WTC11 (cell line): ENCODE measurements at regions not wholly inside any gene's neighbourhood (a gene's known extent, or its start where the extent isn't known, plus 50 kb on each side); places are given as distances from the start of the nearest gene placed in this dataset.

Source experiments
- ATAC-seq: fragments of 200-7000 bp; cut with Tn5 transposase; 2 replicates; pipeline ENCODE4 v1.10.0; 2021; ENCODE audit warnings: mild to moderate bottlenecking, moderate library complexity
- CTCF ChIA-PET: fragments of 300-600 bp; sonication (Branson Sonifier 250); formaldehyde crosslinking; loops from one replicate; lab custom pipeline; 2021; ENCODE audit warnings: antibody characterized with exemption; lab: Charles Lee
- POLR2A ChIA-PET: fragments of 350-600 bp; sonication (Branson Sonifier 250); formaldehyde crosslinking; loops from one replicate; lab custom pipeline; 2021; ENCODE audit warnings: antibody characterized with exemption; lab: Charles Lee
- DNase-seq: peaks from one replicate; pipeline ENCODE4 v3.0.0; 2021; ENCODE audit warnings: low spot score
- H3K27ac Mint-ChIP-seq: 2 replicates; pipeline ENCODE4 v1.8.0; 2021; ENCODE audit warnings: mixed read lengths
- H3K27me3 Mint-ChIP-seq: 2 replicates; pipeline ENCODE4 v1.8.0; 2021; ENCODE audit warnings: low read depth, mild to moderate bottlenecking, moderate library complexity, mixed read lengths
- H3K36me3 Mint-ChIP-seq: 2 replicates; pipeline ENCODE4 v1.8.0; 2021; ENCODE audit warnings: mixed read lengths
- H3K4me1 Mint-ChIP-seq: 2 replicates; pipeline ENCODE4 v1.8.0; 2022; ENCODE audit warnings: mixed read lengths
- H3K4me3 Mint-ChIP-seq: 2 replicates; pipeline ENCODE4 v1.8.0; 2021; ENCODE audit warnings: mild to moderate bottlenecking, moderate library complexity, mixed read lengths
- H3K9me3 Mint-ChIP-seq: 2 replicates; pipeline ENCODE4 v1.8.0; 2021; ENCODE audit warnings: mixed read lengths
- ATF1 ChIP-seq: sonication (generic); formaldehyde crosslinking; IDR thresholded peaks from 2 replicates; pipeline ENCODE4 v1.8.1; 2023; ENCODE audit warnings: mild to moderate bottlenecking, moderate library complexity, missing genetic modification reagents
- ATF3 ChIP-seq: sonication (generic); formaldehyde crosslinking; conservative IDR thresholded peaks from 2 replicates; pipeline ENCODE4 v1.8.1; 2022; ENCODE audit warnings: mild to moderate bottlenecking, missing genetic modification reagents
- ATF6 ChIP-seq: sonication (generic); formaldehyde crosslinking; IDR thresholded peaks from 2 replicates; pipeline ENCODE4 v1.8.1; 2023; ENCODE audit warnings: mild to moderate bottlenecking, missing genetic modification reagents
- CBFB ChIP-seq: sonication (generic); formaldehyde crosslinking; IDR thresholded peaks from 2 replicates; pipeline ENCODE4 v1.8.1; 2022; ENCODE audit warnings: mild to moderate bottlenecking, low read depth, missing genetic modification reagents
- CREB1 ChIP-seq: sonication (generic); formaldehyde crosslinking; IDR thresholded peaks from 2 replicates; pipeline ENCODE4 v1.8.0; 2023; ENCODE audit warnings: mild to moderate bottlenecking, missing genetic modification reagents
- CREM ChIP-seq: sonication (generic); formaldehyde crosslinking; IDR thresholded peaks from 2 replicates; pipeline ENCODE4 v1.8.1; 2022; ENCODE audit warnings: mild to moderate bottlenecking, missing genetic modification reagents, moderate library complexity
- E2F4 ChIP-seq: sonication (generic); formaldehyde crosslinking; IDR thresholded peaks from 2 replicates; pipeline ENCODE4 v1.8.1; 2022; ENCODE audit warnings: low read depth, mild to moderate bottlenecking, moderate library complexity, missing genetic modification reagents, borderline replicate concordance
- FOXK1 ChIP-seq: sonication (generic); formaldehyde crosslinking; IDR thresholded peaks from 2 replicates; pipeline ENCODE4 v1.8.0; 2022; ENCODE audit warnings: mild to moderate bottlenecking, moderate library complexity, missing genetic modification reagents
- NR1H2 ChIP-seq: sonication (generic); formaldehyde crosslinking; IDR thresholded peaks from 2 replicates; pipeline ENCODE4 v1.9.0; 2021; ENCODE audit warnings: mild to moderate bottlenecking, moderate library complexity, missing genetic modification reagents
- SP1 ChIP-seq: sonication (generic); formaldehyde crosslinking; conservative IDR thresholded peaks from 2 replicates; pipeline ENCODE4 v1.8.1; 2022; ENCODE audit warnings: missing genetic modification reagents
- TEAD4 ChIP-seq: sonication (generic); formaldehyde crosslinking; IDR thresholded peaks from 2 replicates; pipeline ENCODE4 v1.8.0; 2022; ENCODE audit warnings: mild to moderate bottlenecking, missing genetic modification reagents
- ZBTB21 ChIP-seq: sonication (generic); formaldehyde crosslinking; IDR thresholded peaks from 2 replicates; pipeline ENCODE4 v1.8.1; 2023; ENCODE audit warnings: mild to moderate bottlenecking, missing genetic modification reagents, borderline replicate concordance
- ZBTB43 ChIP-seq: sonication (generic); formaldehyde crosslinking; IDR thresholded peaks from 2 replicates; pipeline ENCODE4 v1.8.1; 2023; ENCODE audit warnings: mild to moderate bottlenecking, missing genetic modification reagents
- ZNF232 ChIP-seq: sonication (generic); formaldehyde crosslinking; IDR thresholded peaks from 2 replicates; pipeline ENCODE4 v1.8.0; 2022; ENCODE audit warnings: mild to moderate bottlenecking, missing genetic modification reagents
- ZNF423 ChIP-seq: fragments of 250-450 bp; sonication (Bioruptor Pico); IDR thresholded peaks from 2 replicates; pipeline ENCODE4 v2.1.2; 2022; ENCODE audit warnings: mild to moderate bottlenecking, moderate library complexity
- TF ChIP-seq, protein P1 (sequence below): sonication (generic); formaldehyde crosslinking; IDR thresholded peaks from 2 replicates; pipeline ENCODE4 v1.8.1; 2023; ENCODE audit warnings: mild to moderate bottlenecking, moderate library complexity, missing genetic modification reagents
- TF ChIP-seq, protein P2 (sequence below): sonication (generic); formaldehyde crosslinking; IDR thresholded peaks from 2 replicates; pipeline ENCODE4 v1.8.0; 2022; ENCODE audit warnings: mild to moderate bottlenecking, missing genetic modification reagents

DNA sequence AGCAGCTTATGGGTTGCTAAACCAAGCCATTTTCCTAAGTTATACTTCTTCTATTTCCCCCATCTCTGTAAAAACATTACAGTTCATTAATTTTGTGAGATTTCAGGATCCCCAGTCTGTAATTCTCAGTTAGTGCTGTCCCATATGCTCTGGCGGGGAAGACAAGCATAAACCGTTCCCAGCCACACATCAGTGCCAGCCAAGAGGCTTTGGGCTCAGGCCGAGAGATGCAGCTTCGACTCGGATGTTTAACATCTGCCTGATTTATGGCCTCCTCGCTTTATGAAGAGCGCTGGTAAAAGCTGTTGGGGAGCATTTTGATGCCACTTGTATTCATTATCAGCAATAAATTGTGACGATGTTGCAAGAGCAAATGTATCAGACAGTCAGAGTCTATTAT lies 349.1 kb upstream of the CCDC196 start:
- H3K27me3 Mint-ChIP-seq: peaks cover 3% of the 10 kb centered on the region; the same call in 1 of the 2 replicates
- no peak overlapping the region for H3K27ac Mint-ChIP-seq
- H3K4me3 Mint-ChIP-seq: no peak overlapping the region
- CTCF ChIA-PET: no interaction called here
- no peak for ATAC-seq
- DNase-seq: no peak
- POLR2A ChIA-PET: no interaction called here
- H3K9me3 Mint-ChIP-seq: no peaks in the 10 kb centered on the region
- H3K4me1 Mint-ChIP-seq: no peaks in the 10 kb centered on the region
- no peak for TF ChIP-seq TEAD4 (CRISPR knock-in tag)
- TF ChIP-seq ATF1 (CRISPR knock-in tag): no peak
- no peak for TF ChIP-seq ZNF232 (CRISPR knock-in tag)
- TF ChIP-seq ATF6 (CRISPR knock-in tag): no peak
- TF ChIP-seq, protein P1, sequence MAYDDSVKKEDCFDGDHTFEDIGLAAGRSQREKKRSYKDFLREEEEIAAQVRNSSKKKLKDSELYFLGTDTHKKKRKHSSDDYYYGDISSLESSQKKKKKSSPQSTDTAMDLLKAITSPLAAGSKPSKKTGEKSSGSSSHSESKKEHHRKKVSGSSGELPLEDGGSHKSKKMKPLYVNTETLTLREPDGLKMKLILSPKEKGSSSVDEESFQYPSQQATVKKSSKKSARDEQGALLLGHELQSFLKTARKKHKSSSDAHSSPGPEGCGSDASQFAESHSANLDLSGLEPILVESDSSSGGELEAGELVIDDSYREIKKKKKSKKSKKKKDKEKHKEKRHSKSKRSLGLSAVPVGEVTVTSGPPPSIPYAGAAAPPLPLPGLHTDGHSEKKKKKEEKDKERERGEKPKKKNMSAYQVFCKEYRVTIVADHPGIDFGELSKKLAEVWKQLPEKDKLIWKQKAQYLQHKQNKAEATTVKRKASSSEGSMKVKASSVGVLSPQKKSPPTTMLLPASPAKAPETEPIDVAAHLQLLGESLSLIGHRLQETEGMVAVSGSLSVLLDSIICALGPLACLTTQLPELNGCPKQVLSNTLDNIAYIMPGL (CRISPR knock-in tag): no peak
- no peak for TF ChIP-seq ZBTB21
- no peak for TF ChIP-seq ZNF423 (CRISPR knock-in tag)
- TF ChIP-seq, all 79 proteins: peak for 0
- no peaks in the 10 kb centered on the region for H3K36me3 Mint-ChIP-seq

GRCh38 chr14:66139432-66139831 lies 346.7 kb upstream of the CCDC196 start:
- no peak overlapping the region for H3K27ac Mint-ChIP-seq
- TF ChIP-seq ZBTB43 (no peak), SP1 (no peak), ATF3 (CRISPR knock-in tag) (no peak), NR1H2 (CRISPR knock-in tag) (no peak), E2F4 (CRISPR knock-in tag) (no peak), CBFB (CRISPR knock-in tag) (no peak), CREB1 (CRISPR knock-in tag) (no peak), FOXK1 (CRISPR knock-in tag) (no peak), ATF1 (CRISPR knock-in tag) (no peak), CREM (CRISPR knock-in tag) (no peak)
- TF ChIP-seq, protein P2, sequence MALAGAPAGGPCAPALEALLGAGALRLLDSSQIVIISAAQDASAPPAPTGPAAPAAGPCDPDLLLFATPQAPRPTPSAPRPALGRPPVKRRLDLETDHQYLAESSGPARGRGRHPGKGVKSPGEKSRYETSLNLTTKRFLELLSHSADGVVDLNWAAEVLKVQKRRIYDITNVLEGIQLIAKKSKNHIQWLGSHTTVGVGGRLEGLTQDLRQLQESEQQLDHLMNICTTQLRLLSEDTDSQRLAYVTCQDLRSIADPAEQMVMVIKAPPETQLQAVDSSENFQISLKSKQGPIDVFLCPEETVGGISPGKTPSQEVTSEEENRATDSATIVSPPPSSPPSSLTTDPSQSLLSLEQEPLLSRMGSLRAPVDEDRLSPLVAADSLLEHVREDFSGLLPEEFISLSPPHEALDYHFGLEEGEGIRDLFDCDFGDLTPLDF (CRISPR knock-in tag): no peak
- peaks cover 5% of the 10 kb centered on the region; the same call in 1 of the 2 replicates for H3K27me3 Mint-ChIP-seq
- no peak overlapping the region for H3K4me3 Mint-ChIP-seq
- H3K36me3 Mint-ChIP-seq: no peaks in the 10 kb centered on the region
- ChIA-PET CTCF (no interaction called here), POLR2A (no interaction called here)
- peaks cover 3% of the 10 kb centered on the region; the same call in 1 of the 2 replicates for H3K9me3 Mint-ChIP-seq
- no peak for ATAC-seq
- no peaks in the 10 kb centered on the region for H3K4me1 Mint-ChIP-seq
- no peak for DNase-seq
